ENCODE measurements at regions not wholly inside any gene's neighbourhood (a gene's known extent, or its start where the extent isn't known, plus 50 kb on each side); places are given as distances from the start of the nearest gene placed in this dataset.

- no peak overlapping the region for H3K4ac ChIP-seq (replicated peaks; ENCODE audit: insufficient read length, low read depth, low read length)
- no peaks in the 10 kb centered on the region for H3K27me3 ChIP-seq (replicated peaks in 1 of 4; ENCODE audit: control insufficient read depth in 3 of 4, extremely low read depth in 1 of 4, insufficient read depth in 3 of 4, low read length in 3 of 4)
- H3K36me3 ChIP-seq (ENCODE audit: control insufficient read depth in 2 of 4, insufficient read depth in 4 of 4, low read length in 3 of 4): no peaks in the 10 kb centered on the region
- ChIA-PET CTCF (ENCODE audit: partially characterized antibody) (interaction anchor here (0.7 to 1.6 kb wide), 5 partner anchors 9 to 159 kb away, joined by 3 to 5 read pairs (median 4); no protein-coding TSS in a partner anchor), POLR2A (ENCODE audit: partially characterized antibody) (no interaction called here)
- H3K79me2 ChIP-seq (ENCODE audit: control insufficient read depth in 1 of 2, insufficient read depth in 2 of 2, low read length in 2 of 2): no peaks in the 10 kb centered on the region
- H4K20me1 ChIP-seq (replicated peaks in 1 of 2; ENCODE audit: control insufficient read depth in 1 of 2, insufficient read depth in 2 of 2, low read length in 2 of 2): no peaks in the 10 kb centered on the region
- H2BK120ac ChIP-seq (replicated peaks; ENCODE audit: low read depth, low read length): no peak overlapping the region
- 87% methylated on average over 4 of the region's 4 CpGs; no CpG with 5 or more reads in 1 of the 2 experiments for WGBS, 2 experiments (ENCODE audit: extremely low coverage in 1 of 2, insufficient coverage in 1 of 2, insufficient read length in 1 of 2, insufficient replicate concordance in 2 of 2, low coverage in 1 of 2, low lambda C conversion rate in 2 of 2, missing lambda C conversion rate in 1 of 2)
- H3K23me2 ChIP-seq (ENCODE audit: low read depth, low read length): no peaks in the 10 kb centered on the region
- no peak overlapping the region for H3K14ac ChIP-seq (ENCODE audit: insufficient read length)
- FAIRE-seq (no peak), DNase-seq (ENCODE audit: low read depth in 1 of 2, low spot score in 2 of 2) (peak; percentile 19 to 29)
- H4K5ac ChIP-seq (ENCODE audit: insufficient read length, low read depth, low read length): no peak overlapping the region
- TF ChIP-seq BCL11A (IDR thresholded peaks at IDR 0.05; ENCODE audit: low read depth in 2 of 2, low read length in 2 of 2) (no peak), MAFK (IDR thresholded peaks at IDR 0.05; ENCODE audit: low read depth, low read length) (no peak), SUZ12 (IDR thresholded peaks at IDR 0.05; ENCODE audit: low read length) (no peak), POLR2AphosphoS5 (IDR thresholded peaks at IDR 0.05; ENCODE audit: low read depth, low read length) (no peak), TCF12 (IDR thresholded peaks at IDR 0.05; ENCODE audit: low read depth, low read length) (no peak), BACH1 (IDR thresholded peaks at IDR 0.05; ENCODE audit: low read length) (no peak), CBX8 (IDR thresholded peaks at IDR 0.05; ENCODE audit: borderline replicate concordance, low read depth, low read length) (no peak), BRCA1 (IDR thresholded peaks at IDR 0.05; ENCODE audit: low read depth, low read length) (no peak), SP2 (IDR thresholded peaks at IDR 0.05; ENCODE audit: low read length) (no peak)
- TF ChIP-seq, protein P1, sequence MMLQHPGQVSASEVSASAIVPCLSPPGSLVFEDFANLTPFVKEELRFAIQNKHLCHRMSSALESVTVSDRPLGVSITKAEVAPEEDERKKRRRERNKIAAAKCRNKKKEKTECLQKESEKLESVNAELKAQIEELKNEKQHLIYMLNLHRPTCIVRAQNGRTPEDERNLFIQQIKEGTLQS (IDR thresholded peaks at IDR 0.05; ENCODE audit: insufficient read depth, low read depth, low read length): no peak
- H2BK15ac ChIP-seq (ENCODE audit: low read length): no peak overlapping the region
- H3K56ac ChIP-seq (replicated peaks; ENCODE audit: insufficient read length, low read depth, low read length): no peak overlapping the region
- no peak overlapping the region for H2AFZ ChIP-seq (ENCODE audit: low read length)
- no peak overlapping the region for H2BK5ac ChIP-seq (ENCODE audit: low read depth, low read length)
- H2BK12ac ChIP-seq (ENCODE audit: low read depth, low read length): no peak overlapping the region
- H3K79me1 ChIP-seq (ENCODE audit: low read depth, low read length): no peaks in the 10 kb centered on the region
- no peak overlapping the region for H3K4me2 ChIP-seq (ENCODE audit: insufficient read depth in 1 of 2, low read depth in 2 of 2, low read length in 2 of 2)
- no peak overlapping the region for H2AK5ac ChIP-seq (ENCODE audit: low read depth, low read length)
- H3K4me1 ChIP-seq (replicated peaks in 1 of 4; ENCODE audit: control insufficient read depth in 3 of 4, insufficient read depth in 4 of 4, low read length in 3 of 4): no peaks in the 10 kb centered on the region
- no peak overlapping the region for H3K4me3 ChIP-seq (ENCODE audit: extremely low read depth in 1 of 4, insufficient read depth in 2 of 4, low read depth in 3 of 4, low read length in 4 of 4)
- H3K27ac ChIP-seq (ENCODE audit: low read depth, low read length): no peak overlapping the region
- peak overlapping the region; percentile 13; the same call in 1 of the 2 replicates for H3K18ac ChIP-seq (ENCODE audit: extremely low read depth, low read length)
- H3K9me3 ChIP-seq (ENCODE audit: insufficient read depth in 2 of 2, low read depth in 1 of 2, low read length in 1 of 2): no peaks in the 10 kb centered on the region
- no peak overlapping the region for H3K23ac ChIP-seq (ENCODE audit: insufficient read length)
- H2BK20ac ChIP-seq (ENCODE audit: low read length): no peak overlapping the region
- H4K8ac ChIP-seq (ENCODE audit: extremely low read depth, insufficient read depth, low read length): no peak overlapping the region; the same call in 1 of the 2 replicates
- H3K9ac ChIP-seq (replicated peaks in 1 of 4; ENCODE audit: extremely low read depth in 1 of 4, low read depth in 3 of 4, low read length in 3 of 4): no peak overlapping the region
- H4K91ac ChIP-seq (replicated peaks; ENCODE audit: insufficient read length, low read length): no peak overlapping the region
Measured at GRCh38 chr18:24567199-24567598, 106.8 kb downstream of the HRH4 start.
